ENCODE measurements at regions not wholly inside any gene's neighbourhood (a gene's known extent, or its start where the extent isn't known, plus 50 kb on each side); places are given as distances from the start of the nearest gene placed in this dataset.

GRCh38 chr21:28025111-28025510 is 967.6 kb downstream of the LTN1 start:
- POLR2A ChIA-PET (ENCODE audit: low non-redundant PET), result no interaction called here
- H3K4me1 ChIP-seq (ENCODE audit: insufficient read depth, low read length, poor library complexity, severe bottlenecking), result no peaks in the 10 kb centered on the region
- no TSS peak for BruUV-seq (replicated peaks)
- no peaks in the 10 kb centered on the region for H3K9me3 ChIP-seq (ENCODE audit: low read depth, low read length, poor library complexity, severe bottlenecking)
- no peak overlapping the region for H3K4me3 ChIP-seq (ENCODE audit: low read depth, low read length, poor library complexity, severe bottlenecking)
- no peaks in the 10 kb centered on the region for H3K27me3 ChIP-seq (replicated peaks; ENCODE audit: insufficient read depth, low read depth, low read length, poor library complexity)
- no peaks in the 10 kb centered on the region for H3K36me3 ChIP-seq (ENCODE audit: insufficient read depth, low read length, poor library complexity, severe bottlenecking)
- intact Hi-C loops (cut with micrococcal nuclease; ENCODE audit: unreplicated experiment), result no loop called here
- TF ChIP-seq, protein P1, sequence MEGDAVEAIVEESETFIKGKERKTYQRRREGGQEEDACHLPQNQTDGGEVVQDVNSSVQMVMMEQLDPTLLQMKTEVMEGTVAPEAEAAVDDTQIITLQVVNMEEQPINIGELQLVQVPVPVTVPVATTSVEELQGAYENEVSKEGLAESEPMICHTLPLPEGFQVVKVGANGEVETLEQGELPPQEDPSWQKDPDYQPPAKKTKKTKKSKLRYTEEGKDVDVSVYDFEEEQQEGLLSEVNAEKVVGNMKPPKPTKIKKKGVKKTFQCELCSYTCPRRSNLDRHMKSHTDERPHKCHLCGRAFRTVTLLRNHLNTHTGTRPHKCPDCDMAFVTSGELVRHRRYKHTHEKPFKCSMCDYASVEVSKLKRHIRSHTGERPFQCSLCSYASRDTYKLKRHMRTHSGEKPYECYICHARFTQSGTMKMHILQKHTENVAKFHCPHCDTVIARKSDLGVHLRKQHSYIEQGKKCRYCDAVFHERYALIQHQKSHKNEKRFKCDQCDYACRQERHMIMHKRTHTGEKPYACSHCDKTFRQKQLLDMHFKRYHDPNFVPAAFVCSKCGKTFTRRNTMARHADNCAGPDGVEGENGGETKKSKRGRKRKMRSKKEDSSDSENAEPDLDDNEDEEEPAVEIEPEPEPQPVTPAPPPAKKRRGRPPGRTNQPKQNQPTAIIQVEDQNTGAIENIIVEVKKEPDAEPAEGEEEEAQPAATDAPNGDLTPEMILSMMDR (conservative IDR thresholded peaks at IDR 0.05; ENCODE audit: low read depth, low read length), result no peak
- TF ChIP-seq EZH2 (IDR thresholded peaks at IDR 0.05; ENCODE audit: borderline replicate concordance, low read depth, low read length, poor library complexity, severe bottlenecking), result no peak
- CTCF ChIA-PET, result no interaction called here
- DNase-seq (ENCODE audit: low spot score), result no peak
- no peak overlapping the region for H3K27ac ChIP-seq (ENCODE audit: low read depth, low read length, poor library complexity, severe bottlenecking)

- Histone ChIP-seq H3K9me3 (ENCODE audit: low read depth, low read length, poor library complexity, severe bottlenecking) (no peaks in the 10 kb centered on the region), H3K27me3 (replicated peaks; ENCODE audit: insufficient read depth, low read depth, low read length, poor library complexity) (no peaks in the 10 kb centered on the region), H3K36me3 (ENCODE audit: insufficient read depth, low read length, poor library complexity, severe bottlenecking) (no peaks in the 10 kb centered on the region), H3K4me3 (ENCODE audit: low read depth, low read length, poor library complexity, severe bottlenecking) (no peak overlapping the region), H3K27ac (ENCODE audit: low read depth, low read length, poor library complexity, severe bottlenecking) (no peak overlapping the region), H3K4me1 (ENCODE audit: insufficient read depth, low read length, poor library complexity, severe bottlenecking) (no peaks in the 10 kb centered on the region)
- CTCF ChIA-PET, result no interaction called here
- DNase-seq (ENCODE audit: low spot score), result no peak
- no TSS peak for BruUV-seq (replicated peaks)
- no peak for TF ChIP-seq EZH2 (IDR thresholded peaks at IDR 0.05; ENCODE audit: borderline replicate concordance, low read depth, low read length, poor library complexity, severe bottlenecking)
- TF ChIP-seq, protein P1 (conservative IDR thresholded peaks at IDR 0.05; ENCODE audit: low read depth, low read length), result no peak
- POLR2A ChIA-PET (ENCODE audit: low non-redundant PET), result no interaction called here
- intact Hi-C loops (cut with micrococcal nuclease; ENCODE audit: unreplicated experiment), result no loop called here
Observed at GRCh38 chr21:28018741-28019669, 973.7 kb downstream of the LTN1 start.

GRCh38 chr21:28018213-28018612 is 974.5 kb downstream of the LTN1 start:
- ChIA-PET POLR2A (ENCODE audit: low non-redundant PET) (no interaction called here), CTCF (no interaction called here)
- no peak overlapping the region for H3K27ac ChIP-seq (ENCODE audit: low read depth, low read length, poor library complexity, severe bottlenecking)
- no peak for TF ChIP-seq EZH2 (IDR thresholded peaks at IDR 0.05; ENCODE audit: borderline replicate concordance, low read depth, low read length, poor library complexity, severe bottlenecking)
- TF ChIP-seq, protein P1 (conservative IDR thresholded peaks at IDR 0.05; ENCODE audit: low read depth, low read length), result no peak
- no TSS peak for BruUV-seq (replicated peaks)
- no peaks in the 10 kb centered on the region for H3K9me3 ChIP-seq (ENCODE audit: low read depth, low read length, poor library complexity, severe bottlenecking)
- DNase-seq (ENCODE audit: low spot score), result no peak
- H3K4me1 ChIP-seq (ENCODE audit: insufficient read depth, low read length, poor library complexity, severe bottlenecking), result no peaks in the 10 kb centered on the region
- intact Hi-C loops (cut with micrococcal nuclease; ENCODE audit: unreplicated experiment), result no loop called here
- H3K27me3 ChIP-seq (replicated peaks; ENCODE audit: insufficient read depth, low read depth, low read length, poor library complexity), result no peaks in the 10 kb centered on the region
- H3K4me3 ChIP-seq (ENCODE audit: low read depth, low read length, poor library complexity, severe bottlenecking), result no peak overlapping the region
- H3K36me3 ChIP-seq (ENCODE audit: insufficient read depth, low read length, poor library complexity, severe bottlenecking), result no peaks in the 10 kb centered on the region

All from A673 (cell line).